B cell (primary cell): ENCODE measurements at regions not wholly inside any gene's neighbourhood (a gene's known extent, or its start where the extent isn't known, plus 50 kb on each side); places are given as distances from the start of the nearest gene placed in this dataset.

Experiments
- EZH2 ChIP-seq: IDR thresholded peaks from 2 replicates; pipeline ENCODE4 v1.6.1; 2012; ENCODE audit warnings: borderline replicate concordance, low read depth, mild to moderate bottlenecking, moderate library complexity, low read length; ENCODE audit not compliant: insufficient read depth, poor library complexity, severe bottlenecking
- TF ChIP-seq, protein P1 (sequence below): fragments of 200-600 bp; IDR thresholded peaks from one replicate; pipeline ENCODE4 v1.8.0; 2022; ENCODE audit warnings: antibody characterized with exemption, mild to moderate bottlenecking

DNA sequence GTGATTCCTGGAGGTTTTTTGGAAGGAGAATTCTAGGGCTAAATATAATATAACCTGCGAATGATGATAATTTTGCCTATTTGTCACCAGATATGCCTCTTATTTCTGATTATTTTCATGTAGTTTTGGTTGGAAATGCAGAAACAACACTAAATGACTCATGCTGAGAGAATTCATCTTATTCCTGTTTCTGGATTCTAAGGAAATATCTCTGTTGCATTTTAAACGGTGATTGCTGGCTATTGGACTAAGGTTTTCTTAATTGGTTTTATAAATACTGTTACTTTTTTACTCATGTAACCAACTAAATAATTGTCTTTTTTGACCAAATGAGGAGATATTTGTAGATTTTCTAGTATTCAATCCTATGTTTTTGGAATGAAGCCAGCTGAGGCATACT lies 204.9 kb upstream of the NPSR1 start:
- TF ChIP-seq, protein P1, sequence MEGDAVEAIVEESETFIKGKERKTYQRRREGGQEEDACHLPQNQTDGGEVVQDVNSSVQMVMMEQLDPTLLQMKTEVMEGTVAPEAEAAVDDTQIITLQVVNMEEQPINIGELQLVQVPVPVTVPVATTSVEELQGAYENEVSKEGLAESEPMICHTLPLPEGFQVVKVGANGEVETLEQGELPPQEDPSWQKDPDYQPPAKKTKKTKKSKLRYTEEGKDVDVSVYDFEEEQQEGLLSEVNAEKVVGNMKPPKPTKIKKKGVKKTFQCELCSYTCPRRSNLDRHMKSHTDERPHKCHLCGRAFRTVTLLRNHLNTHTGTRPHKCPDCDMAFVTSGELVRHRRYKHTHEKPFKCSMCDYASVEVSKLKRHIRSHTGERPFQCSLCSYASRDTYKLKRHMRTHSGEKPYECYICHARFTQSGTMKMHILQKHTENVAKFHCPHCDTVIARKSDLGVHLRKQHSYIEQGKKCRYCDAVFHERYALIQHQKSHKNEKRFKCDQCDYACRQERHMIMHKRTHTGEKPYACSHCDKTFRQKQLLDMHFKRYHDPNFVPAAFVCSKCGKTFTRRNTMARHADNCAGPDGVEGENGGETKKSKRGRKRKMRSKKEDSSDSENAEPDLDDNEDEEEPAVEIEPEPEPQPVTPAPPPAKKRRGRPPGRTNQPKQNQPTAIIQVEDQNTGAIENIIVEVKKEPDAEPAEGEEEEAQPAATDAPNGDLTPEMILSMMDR = no peak
- no peak for TF ChIP-seq EZH2
